H9 (cell line): ENCODE measurements at regions not wholly inside any gene's neighbourhood (a gene's known extent, or its start where the extent isn't known, plus 50 kb on each side); places are given as distances from the start of the nearest gene placed in this dataset.

ENCODE experiments used
- DNase-seq: peaks from one replicate; pipeline ENCODE4 v3.0.0-alpha.2; 2017
- H2AFZ ChIP-seq: one replicate; pipeline ENCODE4 v1.6.1; 2013; ENCODE audit warnings: mild to moderate bottlenecking, low read length, control low read depth, moderate library complexity
- H2AK5ac ChIP-seq: 2 replicates; pipeline ENCODE4 v1.6.1; 2013; ENCODE audit warnings: low read length, control low read depth, mixed read lengths; ENCODE audit not compliant: insufficient read length
- H2BK120ac ChIP-seq: one replicate; pipeline ENCODE4 v1.6.1; 2013; ENCODE audit warnings: low read depth, mild to moderate bottlenecking, low read length, control low read depth, inconsistent platforms; ENCODE audit not compliant: poor library complexity, severe bottlenecking
- H2BK12ac ChIP-seq: 2 replicates; pipeline ENCODE4 v1.6.1; 2013; ENCODE audit warnings: low read length, control low read depth, mixed read lengths, low read depth; ENCODE audit not compliant: insufficient read length
- H2BK15ac ChIP-seq: 2 replicates; pipeline ENCODE4 v1.6.1; 2013; ENCODE audit warnings: low read depth, low read length, control low read depth
- H2BK20ac ChIP-seq: one replicate; pipeline ENCODE4 v1.6.1; 2013; ENCODE audit warnings: low read depth, mild to moderate bottlenecking, low read length, control low read depth, inconsistent platforms; ENCODE audit not compliant: poor library complexity, severe bottlenecking
- H2BK5ac ChIP-seq: 2 replicates; pipeline ENCODE4 v1.6.1; 2013; ENCODE audit warnings: low read length, control low read depth, mixed read lengths; ENCODE audit not compliant: insufficient read length
- H3K14ac ChIP-seq: 2 replicates; pipeline ENCODE4 v1.6.1; 2013; ENCODE audit warnings: low read length, control low read depth; ENCODE audit not compliant: insufficient read depth
- H3K18ac ChIP-seq: 2 replicates; pipeline ENCODE4 v1.6.1; 2013; ENCODE audit warnings: low read depth, mild to moderate bottlenecking, mixed read lengths, low read length, control low read depth; ENCODE audit not compliant: insufficient read length
- H3K23ac ChIP-seq: 2 replicates; pipeline ENCODE4 v1.6.1; 2013; ENCODE audit warnings: low read length, control low read depth, mixed read lengths, low read depth; ENCODE audit not compliant: insufficient read length
- H3K23me2 ChIP-seq: 2 replicates; pipeline ENCODE4 v1.6.1; 2013; ENCODE audit warnings: low read depth, mild to moderate bottlenecking, mixed read lengths, low read length, control low read depth; ENCODE audit not compliant: insufficient read length, poor library complexity, severe bottlenecking
- H3K27ac ChIP-seq: 2 replicates; pipeline ENCODE4 v1.5.1; 2013; ENCODE audit warnings: low read length, control low read depth, mixed read lengths, low read depth; ENCODE audit not compliant: insufficient read length
- H3K27me3 ChIP-seq: 2 replicates; pipeline ENCODE4 v1.6.1; 2013; ENCODE audit warnings: low read length, control low read depth, inconsistent platforms; ENCODE audit not compliant: insufficient read depth
- H3K4ac ChIP-seq: 2 replicates; pipeline ENCODE4 v1.6.1; 2013; ENCODE audit warnings: low read depth, mild to moderate bottlenecking, control low read depth, inconsistent platforms, low read length, moderate library complexity
- H3K4me1 ChIP-seq: 2 replicates; pipeline ENCODE4 v1.6.1; 2013; ENCODE audit warnings: low read length, control low read depth, inconsistent platforms; ENCODE audit not compliant: insufficient read depth
- H3K4me2 ChIP-seq: 2 replicates; pipeline ENCODE4 v1.6.1; 2013; ENCODE audit warnings: low read length, control low read depth, mixed read lengths; ENCODE audit not compliant: insufficient read length, insufficient read depth
- H3K56ac ChIP-seq: 2 replicates; pipeline ENCODE4 v1.6.1; 2013; ENCODE audit warnings: low read depth, mild to moderate bottlenecking, mixed read lengths, low read length, control low read depth; ENCODE audit not compliant: insufficient read length
- H3K79me1 ChIP-seq: 2 replicates; pipeline ENCODE4 v1.6.1; 2013; ENCODE audit warnings: low read depth, mild to moderate bottlenecking, moderate library complexity, low read length, control low read depth, inconsistent platforms; ENCODE audit not compliant: insufficient read depth, poor library complexity, severe bottlenecking
- H3K79me2 ChIP-seq: 2 replicates; pipeline ENCODE4 v1.6.1; 2013; ENCODE audit warnings: low read length, control low read depth, inconsistent platforms; ENCODE audit not compliant: insufficient read depth
- H3K9ac ChIP-seq: 2 replicates; pipeline ENCODE4 v1.6.1; 2013; ENCODE audit warnings: low read length, control low read depth, mixed read lengths; ENCODE audit not compliant: insufficient read length; ENCODE audit errors: extremely low read depth
- H3K9me3 ChIP-seq: one replicate; pipeline ENCODE4 v1.6.1; 2013; ENCODE audit warnings: low read depth, low read length, inconsistent platforms; ENCODE audit not compliant: control insufficient read depth
- H3T11ph ChIP-seq: one replicate; pipeline ENCODE4 v1.6.1; 2013; ENCODE audit warnings: mild to moderate bottlenecking, low read length, control low read depth, inconsistent platforms
- H4K20me1 ChIP-seq: one replicate; pipeline ENCODE4 v1.6.1; 2013; ENCODE audit not compliant: control insufficient read depth, insufficient read length, insufficient read depth
- H4K5ac ChIP-seq: 2 replicates; pipeline ENCODE4 v1.6.1; 2013; ENCODE audit warnings: low read depth, mild to moderate bottlenecking, mixed read lengths, low read length, control low read depth; ENCODE audit not compliant: insufficient read length
- H4K8ac ChIP-seq: replicated peaks from 2 replicates; pipeline ENCODE4 v1.6.1; 2013; ENCODE audit warnings: low read length, control low read depth, mixed read lengths, low read depth; ENCODE audit not compliant: insufficient read length
- H4K91ac ChIP-seq: 2 replicates; pipeline ENCODE4 v1.6.1; 2013; ENCODE audit warnings: low read depth, mild to moderate bottlenecking, moderate library complexity, mixed read lengths, low read length, control low read depth; ENCODE audit not compliant: insufficient read length
- H3K27ac Mint-ChIP-seq, 3 experiments: 2 replicates in 2 of 3; 3 replicates in 1 of 3; pipeline ENCODE4 v1.8.0; 2020 to 2021; ENCODE audit warnings: mixed read lengths in 3 of 3, mild to moderate bottlenecking in 1 of 3, moderate library complexity in 1 of 3
- H3K27me3 Mint-ChIP-seq: 2 replicates; pipeline ENCODE4 v1.8.0; 2021; ENCODE audit warnings: low read depth, mild to moderate bottlenecking, moderate library complexity, mixed read lengths
- H3K36me3 Mint-ChIP-seq, 3 experiments: 2 replicates in 2 of 3; 3 replicates in 1 of 3; pipeline ENCODE4 v1.8.0; 2020 to 2021; ENCODE audit warnings: low read depth in 3 of 3, mixed read lengths in 3 of 3; ENCODE audit not compliant: insufficient read depth in 1 of 3
- H3K4me1 Mint-ChIP-seq, 2 experiments: 2 replicates each; pipeline ENCODE4 v1.8.0; 2020; ENCODE audit warnings: mixed read lengths in 2 of 2
- H3K4me3 Mint-ChIP-seq, 2 experiments: 2 replicates in 1 of 2; 3 replicates in 1 of 2; pipeline ENCODE4 v1.8.0; 2020 to 2021; ENCODE audit warnings: mild to moderate bottlenecking in 2 of 2, mixed read lengths in 2 of 2, moderate library complexity in 1 of 2
- H3K9me3 Mint-ChIP-seq, 2 experiments: 2 replicates in 1 of 2; 3 replicates in 1 of 2; pipeline ENCODE4 v1.8.0; 2020; ENCODE audit warnings: mild to moderate bottlenecking in 2 of 2, mixed read lengths in 2 of 2, moderate library complexity in 1 of 2
- WGBS: extraction: QIAGEN DNeasy Blood & Tissue Kit; methylation state at CpG from one replicate; pipeline ENCODE4 v1.1.7; 2013; ENCODE audit warnings: missing lambda C conversion rate, low lambda C conversion rate, mixed read lengths; ENCODE audit not compliant: insufficient read length; ENCODE audit errors: extremely low coverage; 5-methylcytosine and 5-hydroxymethylcytosine counted together
- TF ChIP-seq, protein P1 (sequence below): fragments of 200-600 bp; sonication (generic); conservative IDR thresholded peaks from 3 replicates; pipeline ENCODE4 v1.8.0; 2021; ENCODE audit warnings: antibody characterized with exemption, mild to moderate bottlenecking

- no peak overlapping the region for H2BK5ac ChIP-seq
- H3K56ac ChIP-seq = no peak overlapping the region
- no peaks in the 10 kb centered on the region for H3K36me3 Mint-ChIP-seq
- no peak overlapping the region for H3K14ac ChIP-seq
- no peak overlapping the region for H4K8ac ChIP-seq
- no peak overlapping the region for H4K5ac ChIP-seq
- H2BK120ac ChIP-seq = no peak overlapping the region
- H3K23me2 ChIP-seq = no peaks in the 10 kb centered on the region
- no peaks in the 10 kb centered on the region for H3K9me3 ChIP-seq
- no peaks in the 10 kb centered on the region for H3K4me1 ChIP-seq
- no peaks in the 10 kb centered on the region for H4K20me1 ChIP-seq
- no peak overlapping the region for H3K4ac ChIP-seq
- no peak overlapping the region for H2BK12ac ChIP-seq
- H2BK15ac ChIP-seq = no peak overlapping the region
- no peak overlapping the region for H2AK5ac ChIP-seq
- TF ChIP-seq, protein P1, sequence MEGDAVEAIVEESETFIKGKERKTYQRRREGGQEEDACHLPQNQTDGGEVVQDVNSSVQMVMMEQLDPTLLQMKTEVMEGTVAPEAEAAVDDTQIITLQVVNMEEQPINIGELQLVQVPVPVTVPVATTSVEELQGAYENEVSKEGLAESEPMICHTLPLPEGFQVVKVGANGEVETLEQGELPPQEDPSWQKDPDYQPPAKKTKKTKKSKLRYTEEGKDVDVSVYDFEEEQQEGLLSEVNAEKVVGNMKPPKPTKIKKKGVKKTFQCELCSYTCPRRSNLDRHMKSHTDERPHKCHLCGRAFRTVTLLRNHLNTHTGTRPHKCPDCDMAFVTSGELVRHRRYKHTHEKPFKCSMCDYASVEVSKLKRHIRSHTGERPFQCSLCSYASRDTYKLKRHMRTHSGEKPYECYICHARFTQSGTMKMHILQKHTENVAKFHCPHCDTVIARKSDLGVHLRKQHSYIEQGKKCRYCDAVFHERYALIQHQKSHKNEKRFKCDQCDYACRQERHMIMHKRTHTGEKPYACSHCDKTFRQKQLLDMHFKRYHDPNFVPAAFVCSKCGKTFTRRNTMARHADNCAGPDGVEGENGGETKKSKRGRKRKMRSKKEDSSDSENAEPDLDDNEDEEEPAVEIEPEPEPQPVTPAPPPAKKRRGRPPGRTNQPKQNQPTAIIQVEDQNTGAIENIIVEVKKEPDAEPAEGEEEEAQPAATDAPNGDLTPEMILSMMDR = no peak; the same call in 2 of the 3 replicates
- H3K79me1 ChIP-seq = no peaks in the 10 kb centered on the region
- WGBS = no CpG with 5 or more reads among the region's 13 CpGs
- H2AFZ ChIP-seq = no peak overlapping the region
- DNase-seq = no peak
- no peak overlapping the region for H3K9ac ChIP-seq
- no peaks in the 10 kb centered on the region; a peak in 1 of 5 replicates for H3K9me3 Mint-ChIP-seq
- no peak overlapping the region for H3K4me3 Mint-ChIP-seq
- no peaks in the 10 kb centered on the region for H3K4me1 Mint-ChIP-seq
- no peak overlapping the region for H2BK20ac ChIP-seq
- peaks cover 2% of the 10 kb centered on the region; the same call in 1 of the 2 replicates for H3K27me3 Mint-ChIP-seq
- no peak overlapping the region for H3K18ac ChIP-seq
- H3K23ac ChIP-seq = no peak overlapping the region
- no peak overlapping the region for H3K27ac ChIP-seq
- H3T11ph ChIP-seq = no peak overlapping the region
- H3K27ac Mint-ChIP-seq = no peak overlapping the region
- H4K91ac ChIP-seq = no peak overlapping the region
- no peak overlapping the region for H3K4me2 ChIP-seq
- no peaks in the 10 kb centered on the region for H3K79me2 ChIP-seq
- H3K27me3 ChIP-seq = no peaks in the 10 kb centered on the region
These were observed 129.0 kb upstream of the FOXQ1 start for GRCh38 chr6:1182722-1183521.
